SU-DHL-6 (cell line): ENCODE measurements at regions not wholly inside any gene's neighbourhood (a gene's known extent, or its start where the extent isn't known, plus 50 kb on each side); places are given as distances from the start of the nearest gene placed in this dataset.

Experiments used
- H2AFZ ChIP-seq: fragments of 200-600 bp; sonication (generic); 2 replicates; pipeline ENCODE4 v1.6.1; 2014; ENCODE audit warnings: low read depth, mild to moderate bottlenecking, moderate library complexity, mixed read lengths, antibody characterized with exemption, low read length; ENCODE audit not compliant: severe bottlenecking
- H3F3A ChIP-seq: fragments of 200-600 bp; shearing (Covaris generic); 2 replicates; pipeline ENCODE4 v1.6.0; 2016; ENCODE audit warnings: antibody characterized with exemption, mild to moderate bottlenecking; ENCODE audit not compliant: insufficient read depth
- H3K27ac ChIP-seq: fragments of 200-600 bp; sonication (generic); 2 replicates; pipeline ENCODE4 v1.5.1; 2016; ENCODE audit warnings: low read depth, mild to moderate bottlenecking, low read length, moderate library complexity, mixed read lengths
- H3K27me3 ChIP-seq: fragments of 200-600 bp; sonication (generic), shearing (Covaris generic); 2 replicates; pipeline ENCODE4 v1.6.0; 2014; ENCODE audit warnings: mild to moderate bottlenecking, low read length
- H3K36me3 ChIP-seq: fragments of 200-600 bp; sonication (generic); 2 replicates; pipeline ENCODE4 v1.6.1; 2014; ENCODE audit warnings: mild to moderate bottlenecking, low read length, mixed read lengths
- H3K4me2 ChIP-seq: fragments of 300-600, 200-600 bp; shearing (Covaris generic), sonication (generic); 2 replicates; pipeline ENCODE4 v1.6.0; 2014; ENCODE audit warnings: low read length, low read depth, mild to moderate bottlenecking; ENCODE audit not compliant: poor library complexity, severe bottlenecking
- H3K4me3 ChIP-seq: fragments of 200-600 bp; sonication (generic); 2 replicates; pipeline ENCODE4 v1.5.1; 2014; ENCODE audit warnings: antibody characterized with exemption, low read length, mild to moderate bottlenecking, mixed read lengths; ENCODE audit not compliant: insufficient read depth, poor library complexity, severe bottlenecking
- H3K79me2 ChIP-seq: fragments of 200-600 bp; sonication (generic); 2 replicates; pipeline ENCODE4 v1.6.1; 2014; ENCODE audit warnings: mild to moderate bottlenecking, low read length, moderate library complexity; ENCODE audit not compliant: insufficient read depth
- H3K9ac ChIP-seq: fragments of 200-600 bp; sonication (generic); 2 replicates; pipeline ENCODE4 v1.7.0; 2014; ENCODE audit warnings: mild to moderate bottlenecking, low read length
- H3K9me2 ChIP-seq: fragments of 200-600 bp; sonication (generic); replicated peaks from 2 replicates; pipeline ENCODE4 v1.6.1; 2014; ENCODE audit warnings: low read length; ENCODE audit not compliant: insufficient read depth
- H3K9me3 ChIP-seq: fragments of 200-600 bp; sonication (generic); 2 replicates; pipeline ENCODE4 v1.6.1; 2014; ENCODE audit warnings: low read length, mixed read lengths; ENCODE audit not compliant: insufficient read depth
- H4K20me1 ChIP-seq: fragments of 200-600 bp; sonication (generic); 2 replicates; pipeline ENCODE4 v1.6.1; 2014; ENCODE audit warnings: low read depth, mild to moderate bottlenecking, antibody characterized with exemption, low read length, moderate library complexity, mixed read lengths
- EZH2phosphoT487 ChIP-seq: fragments of 200-600 bp; sonication (generic), shearing (Covaris generic); conservative IDR thresholded peaks from 2 replicates; pipeline ENCODE4 v1.6.1; 2018; ENCODE audit warnings: mild to moderate bottlenecking, antibody characterized with exemption, low read length, moderate library complexity, mixed read lengths
- TF ChIP-seq, protein P1 (sequence below): fragments of 200-600 bp; sonication (generic); IDR thresholded peaks from one replicate; pipeline ENCODE4 v1.5.1; 2017; ENCODE audit warnings: antibody characterized with exemption, mild to moderate bottlenecking, low read length, moderate library complexity; ENCODE audit not compliant: insufficient read depth, poor library complexity, severe bottlenecking

GRCh38 chr1:96927125-96927524 lies 205.5 kb downstream of the PTBP2 start:
- Histone ChIP-seq H3K36me3 (no peaks in the 10 kb centered on the region), H3K9me2 (no peaks in the 10 kb centered on the region), H3K4me3 (no peak overlapping the region), H3K27ac (no peak overlapping the region), H3K9me3 (no peaks in the 10 kb centered on the region; the same call in 1 of the 2 replicates), H3K4me2 (no peak overlapping the region), H2AFZ (no peak overlapping the region), H3K27me3 (no peaks in the 10 kb centered on the region; the same call in 1 of the 2 replicates), H3K79me2 (no peaks in the 10 kb centered on the region), H4K20me1 (no peaks in the 10 kb centered on the region), H3K9ac (no peak overlapping the region), H3F3A (no peaks in the 10 kb centered on the region)
- TF ChIP-seq, protein P1, sequence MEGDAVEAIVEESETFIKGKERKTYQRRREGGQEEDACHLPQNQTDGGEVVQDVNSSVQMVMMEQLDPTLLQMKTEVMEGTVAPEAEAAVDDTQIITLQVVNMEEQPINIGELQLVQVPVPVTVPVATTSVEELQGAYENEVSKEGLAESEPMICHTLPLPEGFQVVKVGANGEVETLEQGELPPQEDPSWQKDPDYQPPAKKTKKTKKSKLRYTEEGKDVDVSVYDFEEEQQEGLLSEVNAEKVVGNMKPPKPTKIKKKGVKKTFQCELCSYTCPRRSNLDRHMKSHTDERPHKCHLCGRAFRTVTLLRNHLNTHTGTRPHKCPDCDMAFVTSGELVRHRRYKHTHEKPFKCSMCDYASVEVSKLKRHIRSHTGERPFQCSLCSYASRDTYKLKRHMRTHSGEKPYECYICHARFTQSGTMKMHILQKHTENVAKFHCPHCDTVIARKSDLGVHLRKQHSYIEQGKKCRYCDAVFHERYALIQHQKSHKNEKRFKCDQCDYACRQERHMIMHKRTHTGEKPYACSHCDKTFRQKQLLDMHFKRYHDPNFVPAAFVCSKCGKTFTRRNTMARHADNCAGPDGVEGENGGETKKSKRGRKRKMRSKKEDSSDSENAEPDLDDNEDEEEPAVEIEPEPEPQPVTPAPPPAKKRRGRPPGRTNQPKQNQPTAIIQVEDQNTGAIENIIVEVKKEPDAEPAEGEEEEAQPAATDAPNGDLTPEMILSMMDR = no peak
- TF ChIP-seq EZH2phosphoT487 = no peak

DNA sequence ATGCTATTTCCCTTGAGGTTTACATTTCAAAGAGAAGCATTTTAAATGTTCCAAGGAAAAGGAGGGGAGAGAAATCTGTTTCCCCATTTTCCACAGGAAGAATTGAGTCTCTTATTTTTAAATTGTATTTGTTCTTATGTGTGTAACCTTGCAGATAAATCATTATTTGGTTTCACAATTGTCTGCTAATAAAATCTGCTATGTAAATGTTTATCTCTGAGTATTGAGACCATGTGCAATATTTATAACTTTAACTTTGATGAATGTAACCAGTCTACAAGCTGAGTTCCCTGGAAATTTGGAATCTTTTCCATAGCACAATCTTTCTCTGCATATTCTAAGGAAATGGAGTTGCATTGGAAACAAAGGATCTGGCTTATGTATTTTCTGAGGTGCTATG lies 209.6 kb downstream of the PTBP2 start:
- Histone ChIP-seq H3K4me3 (no peak overlapping the region), H3K9me2 (no peaks in the 10 kb centered on the region), H4K20me1 (no peaks in the 10 kb centered on the region), H3K4me2 (no peak overlapping the region), H3K79me2 (no peaks in the 10 kb centered on the region), H3K27me3 (no peaks in the 10 kb centered on the region; the same call in 1 of the 2 replicates), H3F3A (no peaks in the 10 kb centered on the region), H2AFZ (no peak overlapping the region), H3K9ac (no peak overlapping the region), H3K36me3 (no peaks in the 10 kb centered on the region), H3K27ac (no peak overlapping the region), H3K9me3 (no peaks in the 10 kb centered on the region)
- TF ChIP-seq, protein P1 = no peak
- no peak for TF ChIP-seq EZH2phosphoT487

- Histone ChIP-seq H3K27ac (no peak overlapping the region), H3K9ac (no peak overlapping the region), H3K36me3 (no peaks in the 10 kb centered on the region), H3F3A (no peaks in the 10 kb centered on the region), H3K79me2 (no peaks in the 10 kb centered on the region), H3K9me2 (no peaks in the 10 kb centered on the region), H3K9me3 (no peaks in the 10 kb centered on the region), H3K4me2 (no peak overlapping the region), H4K20me1 (no peaks in the 10 kb centered on the region), H2AFZ (no peak overlapping the region), H3K27me3 (no peaks in the 10 kb centered on the region; the same call in 1 of the 2 replicates), H3K4me3 (no peak overlapping the region)
- TF ChIP-seq EZH2phosphoT487 = no peak
- TF ChIP-seq, protein P1 = no peak
Measured at GRCh38 chr1:96934282-96934681, 212.7 kb downstream of the PTBP2 start.
